H1 (cell line): ENCODE measurements at regions not wholly inside any gene's neighbourhood (a gene's known extent, or its start where the extent isn't known, plus 50 kb on each side); places are given as distances from the start of the nearest gene placed in this dataset.

Experiments
- CTCF ChIA-PET: fragments of 300-600 bp; sonication (Branson Sonifier 250); formaldehyde crosslinking; loops from one replicate; lab custom pipeline; 2021; ENCODE audit not compliant: partially characterized antibody; lab: Charles Lee
- POLR2A ChIA-PET: fragments of 300-600 bp; sonication (Branson Sonifier 250); formaldehyde crosslinking; loops from one replicate; lab custom pipeline; 2021; ENCODE audit warnings: inconsistent platforms; ENCODE audit not compliant: partially characterized antibody; lab: Charles Lee
- DNase-seq, 2 experiments: peaks; one replicate each; pipeline versions ENCODE4 v3.0.0 to v3.0.0-alpha.2; 2010 to 2022; ENCODE audit warnings: low spot score in 2 of 2, low read depth in 1 of 2, mixed read lengths in 1 of 2
- FAIRE-seq: peaks from 2 replicates; lab custom pipeline; 2011; peaks lifted over from hg19 to GRCh38; lab: Jason Lieb, UNC
- H2AFZ ChIP-seq: 2 replicates; pipeline ENCODE4 v1.8.1; 2012; ENCODE audit warnings: low read length, inconsistent platforms
- H2AK5ac ChIP-seq: 2 replicates; pipeline ENCODE4 v1.6.1; 2013; ENCODE audit warnings: low read depth, low read length
- H2BK120ac ChIP-seq: replicated peaks from 2 replicates; pipeline ENCODE3; 2013; ENCODE audit warnings: low read depth, low read length, inconsistent platforms
- H2BK12ac ChIP-seq: 2 replicates; pipeline ENCODE4 v1.6.1; 2013; ENCODE audit warnings: low read depth, low read length
- H2BK15ac ChIP-seq: 2 replicates; pipeline ENCODE4 v1.6.1; 2013; ENCODE audit warnings: low read length
- H2BK20ac ChIP-seq: 2 replicates; pipeline ENCODE4 v1.6.1; 2013; ENCODE audit warnings: low read length
- H2BK5ac ChIP-seq: 2 replicates; pipeline ENCODE4 v1.6.1; 2013; ENCODE audit warnings: low read depth, low read length
- H3K14ac ChIP-seq: 2 replicates; pipeline ENCODE4 v1.6.1; 2013; ENCODE audit warnings: inconsistent platforms; ENCODE audit not compliant: insufficient read length
- H3K18ac ChIP-seq: 2 replicates; pipeline ENCODE4 v1.6.1; 2013; ENCODE audit warnings: low read length; ENCODE audit errors: extremely low read depth
- H3K23ac ChIP-seq: 2 replicates; pipeline ENCODE4 v1.6.1; 2013; ENCODE audit warnings: inconsistent platforms; ENCODE audit not compliant: insufficient read length
- H3K23me2 ChIP-seq: 2 replicates; pipeline ENCODE4 v1.6.1; 2013; ENCODE audit warnings: low read depth, low read length
- H3K27ac ChIP-seq: 2 replicates; pipeline ENCODE4 v1.6.1; 2011; ENCODE audit warnings: low read depth, low read length, inconsistent platforms
- H3K27me3 ChIP-seq, 4 experiments: replicated peaks in 1 of 4; 1 replicate in 1 of 4; 2 replicates in 3 of 4; pipeline versions ENCODE4 v1.6.1 to v1.8.1; 2011 to 2013; ENCODE audit warnings: low read length in 3 of 4, mild to moderate bottlenecking in 3 of 4, inconsistent platforms in 2 of 4, mixed read lengths in 2 of 4, moderate library complexity in 1 of 4; ENCODE audit not compliant: control insufficient read depth in 3 of 4, insufficient read depth in 3 of 4; ENCODE audit errors: extremely low read depth in 1 of 4
- H3K36me3 ChIP-seq, 4 experiments: 2 replicates each; pipeline versions ENCODE4 v1.6.1 to v1.8.1; 2011 to 2013; ENCODE audit warnings: mild to moderate bottlenecking in 4 of 4, low read length in 3 of 4, moderate library complexity in 2 of 4, control low read depth in 1 of 4, inconsistent platforms in 1 of 4; ENCODE audit not compliant: insufficient read depth in 4 of 4, control insufficient read depth in 2 of 4
- H3K4ac ChIP-seq: replicated peaks from 2 replicates; pipeline ENCODE3; 2013; ENCODE audit warnings: low read length, low read depth, mixed read lengths, inconsistent platforms; ENCODE audit not compliant: insufficient read length
- H3K4me1 ChIP-seq, 4 experiments: replicated peaks in 1 of 4; 1 replicate in 1 of 4; 2 replicates in 3 of 4; pipeline versions ENCODE4 v1.6.1 to v1.8.1; 2011 to 2013; ENCODE audit warnings: low read length in 3 of 4, inconsistent platforms in 2 of 4, mixed read lengths in 1 of 4; ENCODE audit not compliant: insufficient read depth in 4 of 4, control insufficient read depth in 3 of 4
- H3K4me2 ChIP-seq, 2 experiments: 2 replicates each; pipeline versions ENCODE4 v1.6.1 to v1.8.1; 2011 to 2013; ENCODE audit warnings: low read depth in 2 of 2, low read length in 2 of 2, control low read depth in 1 of 2, inconsistent platforms in 1 of 2, mild to moderate bottlenecking in 1 of 2; ENCODE audit not compliant: insufficient read depth in 1 of 2
- H3K4me3 ChIP-seq, 4 experiments: fragments of 200-600, 300-600 bp in 1 of 4; sonication (generic), shearing (Covaris generic), sonication (Bioruptor Twin) in 1 of 4; 2 replicates each; pipeline versions ENCODE4 v1.5.1 to v1.8.1; 2011 to 2016; ENCODE audit warnings: low read length in 4 of 4, low read depth in 3 of 4, control low read depth in 2 of 4, inconsistent platforms in 2 of 4, mild to moderate bottlenecking in 2 of 4, mixed read lengths in 1 of 4, moderate library complexity in 1 of 4; ENCODE audit not compliant: insufficient read depth in 2 of 4; ENCODE audit errors: extremely low read depth in 1 of 4
- H3K56ac ChIP-seq: replicated peaks from 2 replicates; pipeline ENCODE3; 2013; ENCODE audit warnings: low read depth, mild to moderate bottlenecking, mixed read lengths, low read length, inconsistent platforms; ENCODE audit not compliant: insufficient read length
- H3K79me1 ChIP-seq: 2 replicates; pipeline ENCODE4 v1.6.1; 2013; ENCODE audit warnings: low read depth, low read length, control low read depth
- H3K79me2 ChIP-seq, 2 experiments: 2 replicates each; pipeline versions ENCODE4 v1.6.1 to v1.8.1; 2012 to 2013; ENCODE audit warnings: low read length in 2 of 2, mild to moderate bottlenecking in 2 of 2, inconsistent platforms in 1 of 2; ENCODE audit not compliant: insufficient read depth in 2 of 2, control insufficient read depth in 1 of 2
- H3K9ac ChIP-seq, 4 experiments: replicated peaks in 1 of 4; 1 replicate in 1 of 4; 2 replicates in 3 of 4; pipeline versions ENCODE4 v1.6.1 to v1.8.1; 2011 to 2013; ENCODE audit warnings: low read depth in 3 of 4, low read length in 3 of 4, control low read depth in 2 of 4, mild to moderate bottlenecking in 2 of 4, moderate library complexity in 2 of 4, inconsistent platforms in 1 of 4; ENCODE audit errors: extremely low read depth in 1 of 4
- H3K9me3 ChIP-seq, 2 experiments: 2 replicates each; pipeline versions ENCODE4 v1.6.1 to v1.8.1; 2012 to 2013; ENCODE audit warnings: mild to moderate bottlenecking in 2 of 2, moderate library complexity in 2 of 2, control low read depth in 1 of 2, inconsistent platforms in 1 of 2, low read depth in 1 of 2, low read length in 1 of 2, mixed read lengths in 1 of 2; ENCODE audit not compliant: insufficient read depth in 2 of 2
- H4K20me1 ChIP-seq, 2 experiments: replicated peaks in 1 of 2; 2 replicates each; pipeline versions ENCODE3 to v1.8.1; 2011 to 2013; ENCODE audit warnings: inconsistent platforms in 2 of 2, low read length in 2 of 2, mild to moderate bottlenecking in 1 of 2; ENCODE audit not compliant: insufficient read depth in 2 of 2, control insufficient read depth in 1 of 2
- H4K5ac ChIP-seq: 2 replicates; pipeline ENCODE4 v1.6.1; 2013; ENCODE audit warnings: low read length, low read depth, mixed read lengths, inconsistent platforms; ENCODE audit not compliant: insufficient read length
- H4K8ac ChIP-seq: 2 replicates; pipeline ENCODE4 v1.8.0; 2013; ENCODE audit warnings: mild to moderate bottlenecking, moderate library complexity, low read length, inconsistent platforms; ENCODE audit not compliant: insufficient read depth; ENCODE audit errors: extremely low read depth
- H4K91ac ChIP-seq: replicated peaks from 2 replicates; pipeline ENCODE3; 2013; ENCODE audit warnings: low read length, mixed read lengths, inconsistent platforms; ENCODE audit not compliant: insufficient read length
- BACH1 ChIP-seq: IDR thresholded peaks from 2 replicates; pipeline ENCODE4 v1.6.1; 2012; ENCODE audit warnings: low read length, improper control_type of control experiment
- CHD1 ChIP-seq: IDR thresholded peaks from 2 replicates; pipeline ENCODE4 v1.6.1; 2012; ENCODE audit warnings: low read depth, low read length, improper control_type of control experiment
- CTBP2 ChIP-seq: IDR thresholded peaks from 2 replicates; pipeline ENCODE4 v1.7.0; 2011; ENCODE audit warnings: borderline replicate concordance, mild to moderate bottlenecking, moderate library complexity, mixed read lengths, low read length; ENCODE audit not compliant: insufficient read depth, insufficient read length
- EP300 ChIP-seq, 2 experiments: IDR thresholded peaks; 1 replicate in 1 of 2; 2 replicates in 1 of 2; pipeline ENCODE4 v1.6.1; 2011 to 2012; ENCODE audit warnings: low read depth in 2 of 2, low read length in 2 of 2, mild to moderate bottlenecking in 2 of 2, borderline replicate concordance in 1 of 2, inconsistent platforms in 1 of 2, moderate library complexity in 1 of 2
- FOSL1 ChIP-seq: IDR thresholded peaks from 2 replicates; pipeline ENCODE4 v1.6.1; 2011; ENCODE audit warnings: mild to moderate bottlenecking, low read depth, low read length, moderate library complexity; ENCODE audit not compliant: insufficient read depth
- GABPA ChIP-seq: IDR thresholded peaks from 2 replicates; pipeline ENCODE4 v1.6.1; 2011; ENCODE audit warnings: mild to moderate bottlenecking, low read length, moderate library complexity, borderline replicate concordance; ENCODE audit not compliant: insufficient read depth
- JUN ChIP-seq: IDR thresholded peaks from 2 replicates; pipeline ENCODE4 v1.6.1; 2011; ENCODE audit warnings: low read depth, mild to moderate bottlenecking, improper control_type of control experiment, low read length
- KDM1A ChIP-seq: fragments of 200-600, 300-600 bp; sonication (generic); IDR thresholded peaks from 2 replicates; pipeline ENCODE4 v1.7.1; 2016; ENCODE audit warnings: mild to moderate bottlenecking, low read length, borderline replicate concordance
- KDM4A ChIP-seq: IDR thresholded peaks from one replicate; pipeline ENCODE4 v1.7.1; 2012; ENCODE audit warnings: low read depth, mild to moderate bottlenecking, moderate library complexity, low read length, inconsistent platforms; ENCODE audit not compliant: severe bottlenecking
- SIN3A ChIP-seq, 2 experiments: IDR thresholded peaks in 1 of 2; conservative IDR thresholded peaks in 1 of 2; 2 replicates each; pipeline ENCODE4 v1.6.1; 2011 to 2012; ENCODE audit warnings: low read length in 2 of 2, improper control_type of control experiment in 1 of 2, low read depth in 1 of 2, mild to moderate bottlenecking in 1 of 2
- TAF1 ChIP-seq: IDR thresholded peaks from 2 replicates; pipeline ENCODE4 v1.6.1; 2011; ENCODE audit warnings: mild to moderate bottlenecking, low read depth, low read length
- YY1 ChIP-seq: IDR thresholded peaks from 2 replicates; pipeline ENCODE4 v1.6.1; 2011; ENCODE audit warnings: low read depth, mild to moderate bottlenecking, low read length
- WGBS, 2 experiments: shearing (Covaris generic) in 1 of 2; methylation state at CpG; one replicate each; pipeline versions ENCODE4 v1.1.6 to v1.1.7; 2013 to 2015; ENCODE audit warnings: low lambda C conversion rate in 2 of 2, mixed read lengths in 2 of 2, inconsistent platforms in 1 of 2, low coverage in 1 of 2, missing lambda C conversion rate in 1 of 2; ENCODE audit not compliant: insufficient replicate concordance in 2 of 2, insufficient coverage in 1 of 2, insufficient read length in 1 of 2; ENCODE audit errors: extremely low coverage in 1 of 2, missing lambda C conversion rate in 1 of 2; 5-methylcytosine and 5-hydroxymethylcytosine counted together

- ChIA-PET CTCF (no interaction called here), POLR2A (no interaction called here)
- H3K27me3 ChIP-seq = no peaks in the 10 kb centered on the region
- H3K4me1 ChIP-seq = peaks cover 4 to 13% (median 9%) of the 10 kb centered on the region in 4 experiments
- no peak overlapping the region for H4K91ac ChIP-seq
- H3K4ac ChIP-seq = no peak overlapping the region
- FAIRE-seq (no peak), DNase-seq (no peak)
- H3K79me1 ChIP-seq = no peaks in the 10 kb centered on the region
- no peaks in the 10 kb centered on the region for H3K9me3 ChIP-seq
- no peak overlapping the region for H2BK20ac ChIP-seq
- H3K23me2 ChIP-seq = peaks cover 6% of the 10 kb centered on the region; the same call in 1 of the 2 replicates
- no peak overlapping the region for H3K18ac ChIP-seq
- TF ChIP-seq JUN (no peak), KDM4A (no peak), SIN3A (conservative IDR thresholded peaks at IDR 0.05 in 1 of 2, IDR thresholded peaks at IDR 0.05 in 1 of 2; ENCODE audit: low read depth in 1 of 2, low read length in 2 of 2) (no peak), TAF1 (no peak), GABPA (no peak), FOSL1 (no peak), CTBP2 (no peak), BACH1 (no peak), CHD1 (no peak), EP300 (IDR thresholded peaks at IDR 0.05; ENCODE audit: borderline replicate concordance in 1 of 2, low read depth in 2 of 2, low read length in 2 of 2) (no peak), YY1 (no peak), KDM1A (no peak)
- H4K8ac ChIP-seq = no peak overlapping the region
- H2AK5ac ChIP-seq = no peak overlapping the region
- no peaks in the 10 kb centered on the region for H4K20me1 ChIP-seq
- no peak overlapping the region for H3K9ac ChIP-seq
- H2BK120ac ChIP-seq = no peak overlapping the region
- no peaks in the 10 kb centered on the region for H3K79me2 ChIP-seq
- no peak overlapping the region for H3K27ac ChIP-seq
- H3K4me2 ChIP-seq = peak overlapping the region in 1 of 2 experiments; percentile 48; a peak in 1 of 4 replicates
- H2BK15ac ChIP-seq = no peak overlapping the region
- no peak overlapping the region for H3K23ac ChIP-seq
- no peak overlapping the region for H3K14ac ChIP-seq
- no peak overlapping the region for H2BK5ac ChIP-seq
- H3K36me3 ChIP-seq = no peaks in the 10 kb centered on the region
- 94% methylated on average over 1 of the region's 3 CpGs; no CpG with 5 or more reads in 1 of the 2 experiments for WGBS, 2 experiments
- H2AFZ ChIP-seq = no peak overlapping the region; the same call in 1 of the 2 replicates
- H3K56ac ChIP-seq = no peak overlapping the region
- H4K5ac ChIP-seq = no peak overlapping the region
- no peak overlapping the region for H3K4me3 ChIP-seq
- H2BK12ac ChIP-seq = no peak overlapping the region
Measured at GRCh38 chr20:48461735-48462119, 366.1 kb downstream of the PREX1 start.
